ENCODE measurements at regions not wholly inside any gene's neighbourhood (a gene's known extent, or its start where the extent isn't known, plus 50 kb on each side); places are given as distances from the start of the nearest gene placed in this dataset.

DNA sequence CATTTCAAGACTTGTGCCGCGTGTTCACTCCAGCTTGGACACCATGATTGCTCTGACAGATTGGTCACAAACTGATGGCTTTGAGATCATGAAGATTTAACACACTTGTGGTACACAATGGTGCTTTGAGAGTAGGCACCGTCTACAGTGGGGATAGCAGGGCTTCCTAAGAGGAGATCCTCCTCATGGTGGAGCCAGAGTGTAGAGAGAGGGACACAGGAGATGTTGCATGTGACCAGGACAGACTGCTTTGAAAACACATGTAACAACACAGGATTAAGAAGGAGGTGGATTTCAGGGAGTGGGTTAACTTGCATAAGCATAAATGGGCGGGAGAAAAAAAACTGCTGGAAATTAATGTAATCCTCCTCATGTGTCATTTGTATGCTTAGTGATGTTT, 95.7 kb upstream of the LINC00305 start:
- H3K27ac ChIP-seq, result no peak overlapping the region
- H3K4me3 ChIP-seq, result no peak overlapping the region
- no peak for DNase-seq (ENCODE audit: low spot score)
- TF ChIP-seq, protein P1, sequence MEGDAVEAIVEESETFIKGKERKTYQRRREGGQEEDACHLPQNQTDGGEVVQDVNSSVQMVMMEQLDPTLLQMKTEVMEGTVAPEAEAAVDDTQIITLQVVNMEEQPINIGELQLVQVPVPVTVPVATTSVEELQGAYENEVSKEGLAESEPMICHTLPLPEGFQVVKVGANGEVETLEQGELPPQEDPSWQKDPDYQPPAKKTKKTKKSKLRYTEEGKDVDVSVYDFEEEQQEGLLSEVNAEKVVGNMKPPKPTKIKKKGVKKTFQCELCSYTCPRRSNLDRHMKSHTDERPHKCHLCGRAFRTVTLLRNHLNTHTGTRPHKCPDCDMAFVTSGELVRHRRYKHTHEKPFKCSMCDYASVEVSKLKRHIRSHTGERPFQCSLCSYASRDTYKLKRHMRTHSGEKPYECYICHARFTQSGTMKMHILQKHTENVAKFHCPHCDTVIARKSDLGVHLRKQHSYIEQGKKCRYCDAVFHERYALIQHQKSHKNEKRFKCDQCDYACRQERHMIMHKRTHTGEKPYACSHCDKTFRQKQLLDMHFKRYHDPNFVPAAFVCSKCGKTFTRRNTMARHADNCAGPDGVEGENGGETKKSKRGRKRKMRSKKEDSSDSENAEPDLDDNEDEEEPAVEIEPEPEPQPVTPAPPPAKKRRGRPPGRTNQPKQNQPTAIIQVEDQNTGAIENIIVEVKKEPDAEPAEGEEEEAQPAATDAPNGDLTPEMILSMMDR (IDR thresholded peaks at IDR 0.05), result no peak

DNA sequence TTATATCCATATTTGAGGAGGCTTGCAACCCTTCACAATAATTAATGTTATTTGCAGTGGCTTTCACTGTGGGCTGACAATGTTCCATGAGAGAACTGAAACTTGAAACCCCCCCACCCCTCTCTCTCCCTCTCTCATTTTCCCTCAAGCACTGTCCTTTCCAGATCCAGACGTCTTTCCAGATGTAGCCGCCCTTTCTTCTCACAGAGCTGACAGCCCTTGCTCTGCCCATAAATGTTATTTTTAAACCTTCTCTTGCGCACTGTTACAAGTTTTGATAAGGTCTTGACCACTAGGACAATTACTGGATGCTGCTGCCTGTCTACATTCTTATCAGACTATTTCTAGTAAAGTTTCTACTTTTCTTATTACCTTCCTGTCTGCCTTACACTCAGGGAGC, 91.4 kb upstream of the LINC00305 start:
- Histone ChIP-seq H3K27ac (no peak overlapping the region), H3K4me3 (no peak overlapping the region)
- TF ChIP-seq, protein P1 (IDR thresholded peaks at IDR 0.05), result no peak
- DNase-seq (ENCODE audit: low spot score), result no peak

- H3K27ac ChIP-seq, result no peak overlapping the region
- no peak overlapping the region for H3K4me3 ChIP-seq
- TF ChIP-seq, protein P1 (IDR thresholded peaks at IDR 0.05), result no peak
- no peak for DNase-seq (ENCODE audit: low spot score)
These were observed 89.2 kb upstream of the LINC00305 start for GRCh38 chr18:64238076-64238475.

DNA sequence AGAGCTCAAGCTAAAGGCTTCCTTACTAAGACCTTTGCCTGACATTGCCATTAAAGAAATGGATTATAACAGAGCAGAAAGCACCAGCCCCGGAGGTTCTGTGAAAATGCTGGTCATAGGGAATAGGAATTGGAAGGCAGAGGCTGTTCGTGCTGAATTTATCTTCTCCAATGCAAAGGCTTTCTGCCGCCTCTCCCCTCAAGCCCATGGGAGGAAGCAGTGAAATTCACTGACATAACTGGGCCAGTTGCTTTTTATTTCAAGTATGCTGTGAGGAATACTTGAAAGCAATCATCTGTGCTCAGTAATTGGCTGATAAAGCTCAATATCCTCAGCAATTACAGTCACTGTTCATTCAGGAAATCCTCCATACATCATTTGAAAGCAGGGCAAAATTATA, 85.4 kb upstream of the LINC00305 start:
- TF ChIP-seq, protein P1 (IDR thresholded peaks at IDR 0.05), result no peak
- no peak overlapping the region for H3K27ac ChIP-seq
- no peak for DNase-seq (ENCODE audit: low spot score)
- no peak overlapping the region for H3K4me3 ChIP-seq

- TF ChIP-seq, protein P1 (IDR thresholded peaks at IDR 0.05), result no peak
- H3K27ac ChIP-seq, result no peak overlapping the region
- no peak for DNase-seq (ENCODE audit: low spot score)
- no peak overlapping the region for H3K4me3 ChIP-seq
These were observed 85.0 kb upstream of the LINC00305 start for GRCh38 chr18:64233851-64234250.

GRCh38 chr18:64220941-64221340, 72.1 kb upstream of the LINC00305 start:
- TF ChIP-seq, protein P1 (IDR thresholded peaks at IDR 0.05), result no peak
- no peak overlapping the region for H3K27ac ChIP-seq
- no peak overlapping the region for H3K4me3 ChIP-seq
- no peak for DNase-seq (ENCODE audit: low spot score)

DNA sequence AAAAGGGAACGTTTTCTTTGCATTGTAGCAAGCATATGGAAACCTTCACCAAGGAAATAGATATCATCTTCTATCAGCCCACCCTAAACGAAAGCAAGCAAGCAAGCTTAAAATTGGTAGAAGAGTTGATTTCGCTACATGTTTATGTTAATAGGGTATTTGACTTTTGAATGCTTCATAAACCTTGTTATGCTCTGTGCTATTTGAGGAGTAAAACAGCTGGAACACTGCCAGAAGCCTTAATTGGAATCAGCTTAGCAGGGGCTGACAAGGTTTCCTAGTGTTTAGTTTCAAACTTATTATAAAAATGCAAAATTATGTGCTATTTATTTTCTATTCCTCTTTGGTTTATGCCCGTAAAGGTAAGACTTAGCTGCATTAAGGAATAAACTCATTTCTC, 70.6 kb upstream of the LINC00305 start:
- no peak overlapping the region for H3K27ac ChIP-seq
- TF ChIP-seq, protein P1 (IDR thresholded peaks at IDR 0.05), result no peak
- no peak overlapping the region for H3K4me3 ChIP-seq
- no peak for DNase-seq (ENCODE audit: low spot score)

Measured in coronary artery (tissue), 2 donors.